Right cardiac atrium (tissue), 5 donors: ENCODE measurements at regions not wholly inside any gene's neighbourhood (a gene's known extent, or its start where the extent isn't known, plus 50 kb on each side); places are given as distances from the start of the nearest gene placed in this dataset.
"Not testable (repeated sequence)": the region's sequence is repeated elsewhere in the genome, so short reads cannot be mapped to it uniquely, and the experiment has no call there.

ENCODE experiments used
- ATAC-seq, 2 donors: fragments of 200-7000 bp; cut with Tn5 transposase; one replicate each; pipeline versions ENCODE4 v1.8.0 to v1.9.1; 2020; ENCODE audit warnings: moderate library complexity in 2 of 2, mild to moderate bottlenecking in 1 of 2
- DNase-seq, 3 donors: peaks; one replicate each; pipeline ENCODE4 v3.0.0-alpha.2; 2020
- H3K27ac ChIP-seq: one replicate; pipeline ENCODE4 v1.5.1; 2013; ENCODE audit warnings: mild to moderate bottlenecking, low read length, control low read depth, moderate library complexity
- H3K27me3 ChIP-seq: one replicate; pipeline ENCODE4 v1.6.1; 2013; ENCODE audit not compliant: control insufficient read depth, insufficient read depth
- H3K4me1 ChIP-seq: one replicate; pipeline ENCODE4 v1.6.1; 2013; ENCODE audit warnings: low read length; ENCODE audit not compliant: control insufficient read depth, insufficient read depth
- H3K4me3 ChIP-seq: one replicate; pipeline ENCODE4 v1.5.1; 2013; ENCODE audit warnings: low read length, control low read depth
- H3K9me3 ChIP-seq: one replicate; pipeline ENCODE4 v1.6.1; 2013; ENCODE audit warnings: low read length; ENCODE audit not compliant: control insufficient read depth
- WGBS: extraction: QIAGEN DNeasy Blood & Tissue Kit; methylation state at CpG from one replicate; pipeline ENCODE4 v1.1.7; 2013; 5-methylcytosine and 5-hydroxymethylcytosine counted together
- intact Hi-C, 4 donors: fragments of 100-400 bp; cut with DNase I; formaldehyde crosslinking; loops; one replicate each; pipeline versions ENCODE4 v1.11.0 to v1.14.0; 2022 to 2023
- donor health status: healthy with polysubstance abuse.
- donor health status: DM: no; HTN: yes; CAD: no.
- donor health status: DM: no; HTN: no; CAD: no.
- donor health status: DM: no; HTN: yes; CAD: no; lungs with severe emphysema.
- donor health status: DM: yes; HTN: yes; CAD: no.

- no peak overlapping the region for H3K4me3 ChIP-seq
- DNase-seq, result no peak
- H3K27ac ChIP-seq, result no peak overlapping the region
- no peaks in the 10 kb centered on the region for H3K27me3 ChIP-seq
- intact Hi-C loops, result no loop called here
- no peaks in the 10 kb centered on the region for H3K4me1 ChIP-seq
- ATAC-seq, result no peak
- H3K9me3 ChIP-seq, result no peaks in the 10 kb centered on the region
Observed at GRCh38 chr9:75544815-75545214, 345.7 kb upstream of the PCSK5 start.

DNA sequence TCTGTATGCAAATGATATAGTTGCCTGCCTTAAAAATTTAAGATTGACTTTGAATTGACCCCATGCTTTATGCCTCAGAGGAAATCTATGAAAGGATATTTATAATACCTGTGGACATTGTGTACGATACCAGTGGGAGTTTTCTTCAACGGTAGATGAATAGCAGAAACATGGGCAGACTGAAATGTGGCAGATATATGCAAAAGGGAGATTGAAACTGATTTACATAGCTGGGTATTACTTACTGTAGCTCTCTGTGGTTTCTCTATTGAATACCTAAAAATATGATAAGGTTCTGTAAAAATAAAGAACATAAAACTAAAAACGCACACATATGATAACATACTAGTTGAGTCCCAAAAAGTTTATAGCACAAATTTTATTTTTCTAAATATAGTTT, 345.2 kb upstream of the PCSK5 start:
- Histone ChIP-seq H3K9me3 (no peaks in the 10 kb centered on the region), H3K27me3 (no peaks in the 10 kb centered on the region), H3K4me1 (no peaks in the 10 kb centered on the region), H3K4me3 (no peak overlapping the region), H3K27ac (no peak overlapping the region)
- DNase-seq (no peak), ATAC-seq (no peak)
- 83% methylated on average over 3 of the region's 3 CpGs for WGBS
- intact Hi-C loops, result no loop called here

DNA sequence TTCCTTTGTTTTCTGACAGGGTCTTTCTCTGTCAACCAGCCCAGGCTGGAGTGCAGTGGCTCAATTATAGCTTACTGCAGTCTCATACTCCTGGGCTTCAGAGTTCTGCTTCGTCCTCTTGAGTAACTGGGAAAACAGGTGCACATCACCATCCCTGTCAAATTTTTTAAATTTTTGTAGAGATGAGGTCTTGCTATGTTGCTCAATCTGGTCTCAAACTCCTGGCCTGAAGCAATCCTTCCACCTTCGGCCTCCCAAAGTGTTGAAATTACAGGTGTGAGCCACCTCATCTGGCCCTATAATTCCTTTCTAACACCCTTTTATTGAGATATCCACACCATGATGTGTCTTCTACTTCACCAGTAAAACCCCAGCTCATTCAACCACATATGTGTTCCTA, 341.6 kb upstream of the PCSK5 start:
- WGBS, result 86% methylated on average over 2 of the region's 2 CpGs
- Histone ChIP-seq H3K4me1 (no peaks in the 10 kb centered on the region), H3K9me3 (no peaks in the 10 kb centered on the region), H3K27me3 (no peaks in the 10 kb centered on the region), H3K4me3 (no peak overlapping the region), H3K27ac (no peak overlapping the region)
- ATAC-seq (no peak), DNase-seq (no peak)
- intact Hi-C loops, result no loop called here

DNA sequence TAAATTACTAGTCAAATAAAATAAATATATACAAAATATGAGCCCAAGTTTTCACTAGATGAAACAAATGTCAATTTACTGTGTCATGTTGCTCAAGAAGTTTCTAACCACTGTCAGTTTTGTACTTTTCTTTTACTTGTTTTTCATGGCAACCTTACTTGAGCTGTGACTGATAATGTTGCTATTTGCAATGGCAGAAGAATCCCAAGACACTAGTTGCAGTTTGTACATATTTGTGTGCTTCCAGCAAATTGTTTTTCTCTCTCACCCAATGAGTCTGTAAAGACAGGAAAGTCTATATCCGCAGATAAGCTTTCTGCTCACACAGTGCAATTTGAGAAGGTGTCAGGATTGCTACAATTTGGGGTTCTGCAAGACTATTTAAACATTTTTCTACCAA, 338.6 kb upstream of the PCSK5 start:
- WGBS, result 47% methylated on average over 1 of the region's 1 CpG
- H3K4me1 ChIP-seq, result no peaks in the 10 kb centered on the region
- H3K4me3 ChIP-seq, result no peak overlapping the region
- no peaks in the 10 kb centered on the region for H3K9me3 ChIP-seq
- intact Hi-C loops, result no loop called here
- no peak overlapping the region for H3K27ac ChIP-seq
- H3K27me3 ChIP-seq, result no peaks in the 10 kb centered on the region
- ATAC-seq (no peak), DNase-seq (no peak)

- ATAC-seq (no peak), DNase-seq (no peak)
- Histone ChIP-seq H3K4me3 (no peak overlapping the region), H3K9me3 (no peaks in the 10 kb centered on the region), H3K4me1 (no peaks in the 10 kb centered on the region), H3K27me3 (no peaks in the 10 kb centered on the region), H3K27ac (no peak overlapping the region)
- intact Hi-C loops, result no loop called here
Observed at GRCh38 chr9:75552941-75553340, 337.5 kb upstream of the PCSK5 start.

- H3K27ac ChIP-seq, ATAC-seq, H3K4me1 ChIP-seq, H3K4me3 ChIP-seq, DNase-seq, H3K9me3 ChIP-seq, intact Hi-C loops, H3K27me3 ChIP-seq: not testable (repeated sequence)
- 57% methylated on average over 2 of the region's 2 CpGs for WGBS
Observed at GRCh38 chr9:75566813-75567212, 323.7 kb upstream of the PCSK5 start.

GRCh38 chr9:75570538-75570937, 319.9 kb upstream of the PCSK5 start:
- DNase-seq (no peak), ATAC-seq (no peak)
- Histone ChIP-seq H3K4me1 (no peaks in the 10 kb centered on the region), H3K27me3 (no peaks in the 10 kb centered on the region), H3K4me3 (no peak overlapping the region), H3K9me3 (no peaks in the 10 kb centered on the region), H3K27ac (no peak overlapping the region)
- 72% methylated on average over 2 of the region's 2 CpGs for WGBS
- intact Hi-C loops, result no loop called here

GRCh38 chr9:75574569-75574968, 315.9 kb upstream of the PCSK5 start:
- Histone ChIP-seq H3K27me3 (no peaks in the 10 kb centered on the region), H3K27ac (no peak overlapping the region), H3K4me3 (no peak overlapping the region), H3K4me1 (no peaks in the 10 kb centered on the region), H3K9me3 (no peaks in the 10 kb centered on the region)
- intact Hi-C loops, result no loop called here
- no peak for ATAC-seq
- 66% methylated on average over 1 of the region's 1 CpG for WGBS
- DNase-seq, result no peak

- Histone ChIP-seq H3K4me3 (no peak overlapping the region), H3K9me3 (no peaks in the 10 kb centered on the region), H3K27ac (no peak overlapping the region), H3K27me3 (no peaks in the 10 kb centered on the region), H3K4me1 (no peaks in the 10 kb centered on the region)
- ATAC-seq (no peak), DNase-seq (no peak)
- intact Hi-C loops, result no loop called here
- 85% methylated on average over 2 of the region's 2 CpGs for WGBS
Observed at GRCh38 chr9:75582870-75583269, 307.6 kb upstream of the PCSK5 start.

- intact Hi-C loops, result no loop called here
- Histone ChIP-seq H3K4me1 (no peaks in the 10 kb centered on the region), H3K27me3 (no peaks in the 10 kb centered on the region), H3K4me3 (no peak overlapping the region), H3K27ac (no peak overlapping the region), H3K9me3 (no peaks in the 10 kb centered on the region)
- WGBS, result 83% methylated on average over 2 of the region's 2 CpGs
- ATAC-seq (no peak), DNase-seq (no peak)
Observed at GRCh38 chr9:75588808-75589207, 301.7 kb upstream of the PCSK5 start.

GRCh38 chr9:75589497-75589896, 301.0 kb upstream of the PCSK5 start:
- Histone ChIP-seq H3K9me3 (no peaks in the 10 kb centered on the region), H3K27ac (no peak overlapping the region), H3K27me3 (no peaks in the 10 kb centered on the region), H3K4me1 (no peaks in the 10 kb centered on the region), H3K4me3 (no peak overlapping the region)
- ATAC-seq (no peak), DNase-seq (no peak)
- WGBS, result 54% methylated on average over 2 of the region's 2 CpGs
- intact Hi-C loops, result no loop called here

DNA sequence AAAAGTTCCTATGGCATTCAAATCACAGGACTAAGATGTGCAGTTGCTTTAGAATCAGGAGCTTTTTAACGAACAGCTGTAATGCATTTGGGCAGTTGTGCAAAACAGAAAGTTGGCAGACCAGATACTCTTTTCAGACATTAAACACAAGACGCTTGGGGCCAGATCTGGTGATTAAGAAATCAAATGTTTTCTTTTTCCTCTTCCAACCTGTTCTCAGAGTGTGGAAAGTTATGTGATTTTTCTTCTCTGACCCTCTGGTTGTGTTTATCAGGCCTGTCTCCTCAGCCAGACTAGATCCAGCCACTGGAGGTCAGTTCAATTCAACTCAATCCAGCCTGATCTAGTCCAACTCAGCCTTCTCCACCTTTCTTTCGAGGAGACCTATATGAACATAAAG, 298.5 kb upstream of the PCSK5 start:
- Histone ChIP-seq H3K27me3 (no peaks in the 10 kb centered on the region), H3K4me3 (no peak overlapping the region), H3K9me3 (no peaks in the 10 kb centered on the region), H3K27ac (no peak overlapping the region), H3K4me1 (no peaks in the 10 kb centered on the region)
- intact Hi-C loops, result no loop called here
- 64% methylated on average over 3 of the region's 3 CpGs for WGBS
- DNase-seq (no peak), ATAC-seq (no peak)
